HL-60 (cell line): ENCODE measurements at regions not wholly inside any gene's neighbourhood (a gene's known extent, or its start where the extent isn't known, plus 50 kb on each side); places are given as distances from the start of the nearest gene placed in this dataset.

ENCODE experiments used
- DNase-seq, 2 experiments: peaks; one replicate each; pipeline ENCODE4 v3.0.0-alpha.2; 2010 to 2020; ENCODE audit warnings: low read depth in 1 of 2, low spot score in 1 of 2
- H3K27ac ChIP-seq: fragments of 250-450 bp; sonication (Bioruptor Pico); replicated peaks from 2 replicates; pipeline ENCODE4 v1.5.1; 2020; ENCODE audit warnings: mild to moderate bottlenecking, moderate library complexity
- H3K27me3 ChIP-seq: fragments of 250-450 bp; sonication (Bioruptor Pico); 2 replicates; pipeline ENCODE4 v1.5.1; 2021; ENCODE audit warnings: mild to moderate bottlenecking, moderate library complexity; ENCODE audit not compliant: insufficient read depth, poor library complexity, severe bottlenecking
- H3K4me3 ChIP-seq: replicated peaks from 2 replicates; pipeline ENCODE4 v1.5.1; 2011; ENCODE audit warnings: mild to moderate bottlenecking, control low read depth, low read length; ENCODE audit not compliant: insufficient read depth
- GABPA ChIP-seq: IDR thresholded peaks from 2 replicates; pipeline ENCODE4 v1.6.1; 2012; ENCODE audit warnings: low read depth
- POLR2AphosphoS5 ChIP-seq: IDR thresholded peaks from 2 replicates; pipeline ENCODE4 v1.6.1; 2012; ENCODE audit warnings: low read depth
- SPI1 ChIP-seq: IDR thresholded peaks from 2 replicates; pipeline ENCODE4 v1.6.1; 2012; ENCODE audit warnings: low read depth, mild to moderate bottlenecking, borderline replicate concordance
- TF ChIP-seq, protein P1 (sequence below): IDR thresholded peaks from 2 replicates; pipeline ENCODE4 v1.6.1; 2012; ENCODE audit warnings: low read depth; ENCODE audit not compliant: insufficient replicate concordance
- TF ChIP-seq, protein P2 (sequence below): IDR thresholded peaks from one replicate; pipeline ENCODE4 v1.5.1; 2011; ENCODE audit warnings: low read length, control low read depth, inconsistent platforms; ENCODE audit not compliant: insufficient read depth

DNA sequence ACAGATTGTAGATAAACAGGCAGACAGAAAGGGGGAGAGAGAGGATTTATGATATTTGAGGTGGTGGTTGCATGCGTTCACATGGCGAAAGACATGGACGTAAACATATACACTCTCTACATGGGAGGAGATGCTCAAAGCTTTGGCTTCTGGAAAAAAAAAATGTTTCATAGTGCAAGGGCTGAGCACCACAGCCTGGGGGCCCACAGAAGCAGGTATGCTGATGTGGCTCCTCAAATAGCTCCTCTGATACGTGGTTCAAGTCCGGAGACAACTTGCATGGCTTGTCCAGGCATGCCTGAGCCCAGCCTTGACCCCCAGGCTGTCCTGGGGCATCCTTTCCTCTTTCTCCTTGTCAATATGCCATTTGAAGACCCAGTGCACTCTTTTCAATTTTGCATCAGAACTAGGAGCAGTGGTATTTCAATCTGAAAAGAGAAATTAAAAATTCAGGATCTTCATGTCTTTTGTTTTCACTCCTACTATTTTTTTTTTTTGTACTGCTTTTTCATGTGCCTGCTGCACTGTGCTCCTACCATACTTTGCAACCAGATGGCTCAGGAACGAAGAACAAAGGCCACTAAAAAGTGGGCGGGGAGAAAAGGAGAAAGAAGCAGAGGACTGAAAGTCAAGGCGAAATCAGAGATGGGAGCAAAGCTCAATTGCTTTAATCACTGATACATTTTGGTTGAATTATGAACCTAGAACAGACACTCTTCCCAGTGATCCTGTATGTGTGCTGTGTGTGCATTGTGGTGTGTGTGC, 495.7 kb upstream of the TCF4 start:
- TF ChIP-seq POLR2AphosphoS5 (no peak), GABPA (no peak), SPI1 (no peak)
- TF ChIP-seq, protein P1, sequence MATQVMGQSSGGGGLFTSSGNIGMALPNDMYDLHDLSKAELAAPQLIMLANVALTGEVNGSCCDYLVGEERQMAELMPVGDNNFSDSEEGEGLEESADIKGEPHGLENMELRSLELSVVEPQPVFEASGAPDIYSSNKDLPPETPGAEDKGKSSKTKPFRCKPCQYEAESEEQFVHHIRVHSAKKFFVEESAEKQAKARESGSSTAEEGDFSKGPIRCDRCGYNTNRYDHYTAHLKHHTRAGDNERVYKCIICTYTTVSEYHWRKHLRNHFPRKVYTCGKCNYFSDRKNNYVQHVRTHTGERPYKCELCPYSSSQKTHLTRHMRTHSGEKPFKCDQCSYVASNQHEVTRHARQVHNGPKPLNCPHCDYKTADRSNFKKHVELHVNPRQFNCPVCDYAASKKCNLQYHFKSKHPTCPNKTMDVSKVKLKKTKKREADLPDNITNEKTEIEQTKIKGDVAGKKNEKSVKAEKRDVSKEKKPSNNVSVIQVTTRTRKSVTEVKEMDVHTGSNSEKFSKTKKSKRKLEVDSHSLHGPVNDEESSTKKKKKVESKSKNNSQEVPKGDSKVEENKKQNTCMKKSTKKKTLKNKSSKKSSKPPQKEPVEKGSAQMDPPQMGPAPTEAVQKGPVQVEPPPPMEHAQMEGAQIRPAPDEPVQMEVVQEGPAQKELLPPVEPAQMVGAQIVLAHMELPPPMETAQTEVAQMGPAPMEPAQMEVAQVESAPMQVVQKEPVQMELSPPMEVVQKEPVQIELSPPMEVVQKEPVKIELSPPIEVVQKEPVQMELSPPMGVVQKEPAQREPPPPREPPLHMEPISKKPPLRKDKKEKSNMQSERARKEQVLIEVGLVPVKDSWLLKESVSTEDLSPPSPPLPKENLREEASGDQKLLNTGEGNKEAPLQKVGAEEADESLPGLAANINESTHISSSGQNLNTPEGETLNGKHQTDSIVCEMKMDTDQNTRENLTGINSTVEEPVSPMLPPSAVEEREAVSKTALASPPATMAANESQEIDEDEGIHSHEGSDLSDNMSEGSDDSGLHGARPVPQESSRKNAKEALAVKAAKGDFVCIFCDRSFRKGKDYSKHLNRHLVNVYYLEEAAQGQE, result no peak
- TF ChIP-seq, protein P2, sequence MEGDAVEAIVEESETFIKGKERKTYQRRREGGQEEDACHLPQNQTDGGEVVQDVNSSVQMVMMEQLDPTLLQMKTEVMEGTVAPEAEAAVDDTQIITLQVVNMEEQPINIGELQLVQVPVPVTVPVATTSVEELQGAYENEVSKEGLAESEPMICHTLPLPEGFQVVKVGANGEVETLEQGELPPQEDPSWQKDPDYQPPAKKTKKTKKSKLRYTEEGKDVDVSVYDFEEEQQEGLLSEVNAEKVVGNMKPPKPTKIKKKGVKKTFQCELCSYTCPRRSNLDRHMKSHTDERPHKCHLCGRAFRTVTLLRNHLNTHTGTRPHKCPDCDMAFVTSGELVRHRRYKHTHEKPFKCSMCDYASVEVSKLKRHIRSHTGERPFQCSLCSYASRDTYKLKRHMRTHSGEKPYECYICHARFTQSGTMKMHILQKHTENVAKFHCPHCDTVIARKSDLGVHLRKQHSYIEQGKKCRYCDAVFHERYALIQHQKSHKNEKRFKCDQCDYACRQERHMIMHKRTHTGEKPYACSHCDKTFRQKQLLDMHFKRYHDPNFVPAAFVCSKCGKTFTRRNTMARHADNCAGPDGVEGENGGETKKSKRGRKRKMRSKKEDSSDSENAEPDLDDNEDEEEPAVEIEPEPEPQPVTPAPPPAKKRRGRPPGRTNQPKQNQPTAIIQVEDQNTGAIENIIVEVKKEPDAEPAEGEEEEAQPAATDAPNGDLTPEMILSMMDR, result no peak
- Histone ChIP-seq H3K27me3 (peaks cover under 1% of the 10 kb centered on the region), H3K27ac (no peak overlapping the region), H3K4me3 (no peak overlapping the region)
- no peak for DNase-seq

DNA sequence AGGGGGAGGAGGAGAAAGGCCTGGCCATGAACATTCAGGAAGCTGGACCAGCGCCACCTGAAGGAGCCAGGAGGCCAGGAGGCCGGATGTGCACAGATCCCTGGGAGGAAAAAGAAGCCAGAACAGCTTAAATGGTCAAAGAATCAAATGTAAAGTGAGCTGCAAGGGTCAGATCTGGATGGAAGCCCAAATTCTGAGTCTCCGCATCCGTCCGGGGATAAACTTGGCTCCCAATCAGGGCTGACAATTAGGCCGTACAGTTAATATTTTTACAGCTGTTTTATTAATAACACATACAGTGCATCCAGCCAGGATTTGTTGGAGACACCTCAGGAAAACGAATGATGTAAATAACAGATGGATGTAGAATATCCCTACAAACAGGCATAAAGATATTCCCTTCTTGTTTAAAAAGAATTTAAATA, 495.1 kb upstream of the TCF4 start:
- no peak for DNase-seq
- Histone ChIP-seq H3K27me3 (peaks cover 3% of the 10 kb centered on the region), H3K27ac (no peak overlapping the region), H3K4me3 (no peak overlapping the region)
- TF ChIP-seq, protein P2, result no peak
- no peak for TF ChIP-seq SPI1
- TF ChIP-seq, protein P1, result no peak
- no peak for TF ChIP-seq GABPA
- no peak for TF ChIP-seq POLR2AphosphoS5

DNA sequence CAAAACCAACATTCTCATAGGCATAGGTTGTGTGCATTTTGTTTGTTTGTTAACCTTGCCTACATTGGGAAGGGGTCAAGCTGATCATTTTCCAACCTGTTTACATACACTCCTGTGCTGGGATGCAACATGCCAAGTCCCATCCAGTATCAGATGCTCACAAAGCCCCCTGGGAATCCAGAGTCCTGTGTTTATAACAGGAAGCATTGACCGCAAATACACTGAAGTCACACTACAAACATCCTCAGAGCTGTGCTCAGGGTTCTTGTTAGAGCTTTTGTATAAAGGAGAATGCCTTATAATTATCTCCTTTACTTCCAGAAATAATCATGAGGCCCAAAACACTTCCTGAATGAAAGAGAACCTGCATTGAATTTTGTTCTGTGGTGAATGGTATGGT, 488.7 kb upstream of the TCF4 start:
- peaks cover 3% of the 10 kb centered on the region for H3K27me3 ChIP-seq
- no peak overlapping the region for H3K27ac ChIP-seq
- DNase-seq, result no peak
- TF ChIP-seq GABPA, result no peak
- TF ChIP-seq, protein P2, result no peak
- TF ChIP-seq POLR2AphosphoS5, result no peak
- TF ChIP-seq SPI1, result no peak
- TF ChIP-seq, protein P1, result no peak
- no peak overlapping the region for H3K4me3 ChIP-seq
